GM21576 (cell line): ENCODE measurements at regions not wholly inside any gene's neighbourhood (a gene's known extent, or its start where the extent isn't known, plus 50 kb on each side); places are given as distances from the start of the nearest gene placed in this dataset.
"Not testable (repeated sequence)": the region's sequence is repeated elsewhere in the genome, so short reads cannot be mapped to it uniquely, and the experiment has no call there.

Source experiments
- ATAC-seq: cut with Tn5 transposase; IDR thresholded peaks from one replicate; pipeline ENCODE4 v1.9.1; 2021; ENCODE audit warnings: mild to moderate bottlenecking, moderate library complexity; ENCODE audit not compliant: unreplicated experiment

GRCh38 chr5:124521461-124522230 lies 224.8 kb downstream of the ZNF608 start:
- no peak for ATAC-seq

GRCh38 chr5:124519396-124519795 lies 227.0 kb downstream of the ZNF608 start:
- ATAC-seq = peak; percentile 77

GRCh38 chr5:124516567-124516966 lies 229.9 kb downstream of the ZNF608 start:
- ATAC-seq = no peak

GRCh38 chr5:124515497-124516245 lies 230.8 kb downstream of the ZNF608 start:
- no peak for ATAC-seq

- ATAC-seq = no peak
Measured at GRCh38 chr5:124514956-124515355, 231.5 kb downstream of the ZNF608 start.

- no peak for ATAC-seq
Measured at GRCh38 chr5:124512952-124513632, 233.3 kb downstream of the ZNF608 start.

GRCh38 chr5:124512236-124512635 lies 234.2 kb downstream of the ZNF608 start:
- no peak for ATAC-seq

- no peak for ATAC-seq
Measured at GRCh38 chr5:124511791-124512190, 234.6 kb downstream of the ZNF608 start.

- no peak for ATAC-seq
Measured at GRCh38 chr5:124507688-124508087, 238.8 kb downstream of the ZNF608 start.

GRCh38 chr5:124504081-124504916 lies 242.1 kb downstream of the ZNF608 start:
- peak; percentile 94 for ATAC-seq

GRCh38 chr5:124502551-124502950 lies 243.9 kb downstream of the ZNF608 start:
- ATAC-seq = no peak

- not testable (repeated sequence) for ATAC-seq
Measured at GRCh38 chr5:124499818-124500217, 246.6 kb downstream of the ZNF608 start.

GRCh38 chr5:124496968-124497367 lies 249.5 kb downstream of the ZNF608 start:
- not testable (repeated sequence) for ATAC-seq

- ATAC-seq = no peak
Measured at GRCh38 chr5:124494540-124495116, 251.8 kb downstream of the ZNF608 start.

- no peak for ATAC-seq
Measured at GRCh38 chr5:124492444-124493224, 253.8 kb downstream of the ZNF608 start.

- not testable (repeated sequence) for ATAC-seq
Measured at GRCh38 chr5:124490315-124490714, 256.1 kb downstream of the ZNF608 start.

- ATAC-seq = no peak
Measured at GRCh38 chr5:124481419-124481818, 265.0 kb downstream of the ZNF608 start.

GRCh38 chr5:124480964-124481363 lies 265.5 kb downstream of the ZNF608 start:
- ATAC-seq = no peak

GRCh38 chr5:124480022-124480421 lies 266.4 kb downstream of the ZNF608 start:
- no peak for ATAC-seq

GRCh38 chr5:124478264-124478663 lies 268.2 kb downstream of the ZNF608 start:
- ATAC-seq = no peak
